ENCODE measurements at regions not wholly inside any gene's neighbourhood (a gene's known extent, or its start where the extent isn't known, plus 50 kb on each side); places are given as distances from the start of the nearest gene placed in this dataset.

- H3K9me3 ChIP-seq (ENCODE audit: control insufficient read depth, low read depth, low read length) = no peaks in the 10 kb centered on the region
- no peak overlapping the region for H4K5ac ChIP-seq (ENCODE audit: insufficient read length, low read depth, low read length)
- no peak overlapping the region for H2AFZ ChIP-seq (ENCODE audit: low read length)
- H3K27me3 Mint-ChIP-seq (ENCODE audit: low read depth) = no peaks in the 10 kb centered on the region; the same call in 1 of the 2 replicates
- H2BK20ac ChIP-seq (ENCODE audit: low read depth, low read length, poor library complexity, severe bottlenecking) = no peak overlapping the region
- no peak overlapping the region for H3K4me3 Mint-ChIP-seq
- no peak overlapping the region for H3K23ac ChIP-seq (ENCODE audit: insufficient read length, low read depth, low read length)
- DNase-seq = no peak
- H3K14ac ChIP-seq (ENCODE audit: insufficient read depth, low read length) = no peak overlapping the region
- H3K4me2 ChIP-seq (ENCODE audit: insufficient read depth, insufficient read length, low read length) = no peak overlapping the region
- no peaks in the 10 kb centered on the region for H3K79me1 ChIP-seq (ENCODE audit: insufficient read depth, low read depth, low read length, poor library complexity, severe bottlenecking)
- H2AK5ac ChIP-seq (ENCODE audit: insufficient read length, low read length) = no peak overlapping the region
- H3K4me1 Mint-ChIP-seq = peaks cover 13 to 15% of the 10 kb centered on the region in 2 experiments
- H3K36me3 Mint-ChIP-seq (ENCODE audit: insufficient read depth in 1 of 3, low read depth in 3 of 3) = no peaks in the 10 kb centered on the region; a peak in 1 of 7 replicates
- H3K4me1 ChIP-seq (ENCODE audit: insufficient read depth, low read length) = no peaks in the 10 kb centered on the region
- no peak overlapping the region for H3K56ac ChIP-seq (ENCODE audit: insufficient read length, low read depth, low read length)
- no peak overlapping the region for H3K4ac ChIP-seq (ENCODE audit: low read depth, low read length)
- H2BK12ac ChIP-seq (ENCODE audit: insufficient read length, low read depth, low read length) = no peak overlapping the region
- no peak overlapping the region for H3K18ac ChIP-seq (ENCODE audit: insufficient read length, low read depth, low read length)
- no peak overlapping the region for H2BK5ac ChIP-seq (ENCODE audit: insufficient read length, low read length)
- H3K9ac ChIP-seq (ENCODE audit: extremely low read depth, insufficient read length, low read length) = no peak overlapping the region
- H3K23me2 ChIP-seq (ENCODE audit: insufficient read length, low read depth, low read length, poor library complexity, severe bottlenecking) = no peaks in the 10 kb centered on the region
- H3T11ph ChIP-seq (ENCODE audit: low read length) = no peak overlapping the region
- H2BK120ac ChIP-seq (ENCODE audit: low read depth, low read length, poor library complexity, severe bottlenecking) = no peak overlapping the region
- no CpG with 5 or more reads among the region's 3 CpGs for WGBS (ENCODE audit: extremely low coverage, insufficient read length, low lambda C conversion rate)
- H3K9me3 Mint-ChIP-seq = peaks cover 0 to 3% of the 10 kb centered on the region in 2 experiments; a peak in 2 of 5 replicates
- 0 out of 2 replicates have a peak, but pooled peaks cover 2% of the 10 kb centered on the region for H3K27me3 ChIP-seq (ENCODE audit: insufficient read depth, low read length)
- no peak for TF ChIP-seq CTCF (conservative IDR thresholded peaks at IDR 0.05)
- no peak overlapping the region for H3K27ac Mint-ChIP-seq
- no peak overlapping the region for H3K27ac ChIP-seq (ENCODE audit: insufficient read length, low read depth, low read length)
- H3K79me2 ChIP-seq (ENCODE audit: insufficient read depth, low read length) = no peaks in the 10 kb centered on the region
- H4K20me1 ChIP-seq (ENCODE audit: control insufficient read depth, insufficient read depth, insufficient read length) = no peaks in the 10 kb centered on the region
- H4K91ac ChIP-seq (ENCODE audit: insufficient read length, low read depth, low read length) = no peak overlapping the region
- no peak overlapping the region for H4K8ac ChIP-seq (replicated peaks; ENCODE audit: insufficient read length, low read depth, low read length)
- no peak overlapping the region for H2BK15ac ChIP-seq (ENCODE audit: low read depth, low read length)
Observed at GRCh38 chr11:130798280-130798679, 118.0 kb downstream of the SNX19 start.

Measured in H9 (cell line).